Fibroblast of lung (primary cell): ENCODE measurements at regions not wholly inside any gene's neighbourhood (a gene's known extent, or its start where the extent isn't known, plus 50 kb on each side); places are given as distances from the start of the nearest gene placed in this dataset.
"Not testable (repeated sequence)": the region's sequence is repeated elsewhere in the genome, so short reads cannot be mapped to it uniquely, and the experiment has no call there.

Source experiments
- DNase-seq, 2 donors: peaks; one replicate each; pipeline versions ENCODE4 v3.0.0 to v3.0.0-alpha.2; 2010; ENCODE audit warnings: low read depth in 2 of 2
- H2AFZ ChIP-seq: 2 replicates; pipeline ENCODE4 v1.5.1; 2012; ENCODE audit warnings: low read length, control low read depth, inconsistent platforms
- H3K27ac ChIP-seq: 2 replicates; pipeline ENCODE4 v1.5.1; 2011; ENCODE audit warnings: low read length, control low read depth; ENCODE audit not compliant: insufficient read depth
- H3K27me3 ChIP-seq: 2 replicates; pipeline ENCODE4 v1.5.1; 2011; ENCODE audit warnings: mild to moderate bottlenecking, low read length; ENCODE audit not compliant: control insufficient read depth, insufficient read depth
- H3K36me3 ChIP-seq: 2 replicates; pipeline ENCODE4 v1.5.1; 2011; ENCODE audit warnings: low read length; ENCODE audit not compliant: control insufficient read depth, insufficient read depth
- H3K4me1 ChIP-seq: 2 replicates; pipeline ENCODE4 v1.5.1; 2011; ENCODE audit warnings: low read length; ENCODE audit not compliant: control insufficient read depth, insufficient read depth; ENCODE audit errors: extremely low read depth
- H3K4me2 ChIP-seq: 2 replicates; pipeline ENCODE4 v1.5.1; 2011; ENCODE audit warnings: low read length, control low read depth; ENCODE audit not compliant: insufficient read depth; ENCODE audit errors: extremely low read depth
- H3K4me3 ChIP-seq, 4 experiments: fragments of 200-600 bp in 1 of 4; sonication (generic) in 1 of 4; replicated peaks in 1 of 4; 2 replicates each; pipeline ENCODE4 v1.5.1; 2011 to 2016; ENCODE audit warnings: low read length in 4 of 4, low read depth in 3 of 4, mild to moderate bottlenecking in 3 of 4, control low read depth in 2 of 4, inconsistent platforms in 1 of 4, mixed read lengths in 1 of 4; ENCODE audit not compliant: insufficient read depth in 1 of 4; ENCODE audit errors: control extremely low read depth in 1 of 4
- H3K79me2 ChIP-seq: 2 replicates; pipeline ENCODE4 v1.5.1; 2012; ENCODE audit warnings: mild to moderate bottlenecking, low read length, inconsistent platforms; ENCODE audit not compliant: control insufficient read depth, insufficient read depth
- H3K9ac ChIP-seq: 2 replicates; pipeline ENCODE4 v1.5.1; 2011; ENCODE audit warnings: mild to moderate bottlenecking, low read length, control low read depth; ENCODE audit not compliant: insufficient read depth
- H3K9me3 ChIP-seq: 2 replicates; pipeline ENCODE4 v1.5.1; 2012; ENCODE audit warnings: low read depth, low read length; ENCODE audit not compliant: control insufficient read depth, insufficient read depth
- H4K20me1 ChIP-seq: 2 replicates; pipeline ENCODE4 v1.5.1; 2011; ENCODE audit warnings: low read length; ENCODE audit not compliant: control insufficient read depth, insufficient read depth; ENCODE audit errors: extremely low read depth
- EZH2 ChIP-seq: IDR thresholded peaks from 2 replicates; pipeline ENCODE4 v1.5.1; 2012; ENCODE audit warnings: low read length, control low read depth, mild to moderate bottlenecking; ENCODE audit errors: missing control alignments
- TF ChIP-seq, protein P1 (sequence below), 2 donors: IDR thresholded peaks in 1 of 2; conservative IDR thresholded peaks in 1 of 2; 1 replicate in 1 of 2; 2 replicates in 1 of 2; pipeline ENCODE4 v1.5.1; 2011 to 2012; ENCODE audit warnings: low read length in 2 of 2, control low read depth in 1 of 2, inconsistent platforms in 1 of 2, low read depth in 1 of 2, mild to moderate bottlenecking in 1 of 2

DNA sequence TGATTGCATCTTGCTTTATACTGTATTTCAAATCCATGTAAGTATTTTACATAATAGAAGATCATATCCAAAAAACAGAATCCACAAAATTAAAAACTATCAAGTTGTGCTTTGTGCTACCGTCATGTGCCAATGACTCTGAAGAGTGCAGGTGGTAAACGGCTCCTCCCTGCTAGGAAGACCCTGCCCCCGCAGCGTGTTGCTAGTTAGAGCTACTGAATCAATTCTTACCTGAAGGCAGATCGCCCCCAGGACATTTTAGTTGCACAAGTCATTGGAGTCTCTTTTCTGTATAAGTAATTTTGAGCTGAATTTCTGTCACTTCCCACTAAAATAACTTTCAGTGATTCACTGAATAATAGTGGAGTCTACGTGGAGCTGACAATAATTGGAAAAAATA, 599.5 kb upstream of the ZFP42 start:
- Histone ChIP-seq H3K79me2 (no peaks in the 10 kb centered on the region), H3K36me3 (no peaks in the 10 kb centered on the region), H3K4me2 (no peak overlapping the region), H2AFZ (no peak overlapping the region), H3K4me3 (no peak overlapping the region), H4K20me1 (no peaks in the 10 kb centered on the region), H3K9ac (no peak overlapping the region), H3K27ac (no peak overlapping the region), H3K9me3 (no peaks in the 10 kb centered on the region), H3K4me1 (no peaks in the 10 kb centered on the region), H3K27me3 (no peaks in the 10 kb centered on the region)
- TF ChIP-seq, protein P1, sequence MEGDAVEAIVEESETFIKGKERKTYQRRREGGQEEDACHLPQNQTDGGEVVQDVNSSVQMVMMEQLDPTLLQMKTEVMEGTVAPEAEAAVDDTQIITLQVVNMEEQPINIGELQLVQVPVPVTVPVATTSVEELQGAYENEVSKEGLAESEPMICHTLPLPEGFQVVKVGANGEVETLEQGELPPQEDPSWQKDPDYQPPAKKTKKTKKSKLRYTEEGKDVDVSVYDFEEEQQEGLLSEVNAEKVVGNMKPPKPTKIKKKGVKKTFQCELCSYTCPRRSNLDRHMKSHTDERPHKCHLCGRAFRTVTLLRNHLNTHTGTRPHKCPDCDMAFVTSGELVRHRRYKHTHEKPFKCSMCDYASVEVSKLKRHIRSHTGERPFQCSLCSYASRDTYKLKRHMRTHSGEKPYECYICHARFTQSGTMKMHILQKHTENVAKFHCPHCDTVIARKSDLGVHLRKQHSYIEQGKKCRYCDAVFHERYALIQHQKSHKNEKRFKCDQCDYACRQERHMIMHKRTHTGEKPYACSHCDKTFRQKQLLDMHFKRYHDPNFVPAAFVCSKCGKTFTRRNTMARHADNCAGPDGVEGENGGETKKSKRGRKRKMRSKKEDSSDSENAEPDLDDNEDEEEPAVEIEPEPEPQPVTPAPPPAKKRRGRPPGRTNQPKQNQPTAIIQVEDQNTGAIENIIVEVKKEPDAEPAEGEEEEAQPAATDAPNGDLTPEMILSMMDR (conservative IDR thresholded peaks at IDR 0.05 in 1 of 2, IDR thresholded peaks at IDR 0.05 in 1 of 2; ENCODE audit: low read depth in 1 of 2, low read length in 2 of 2): no peak
- TF ChIP-seq EZH2: no peak
- DNase-seq: no peak

DNA sequence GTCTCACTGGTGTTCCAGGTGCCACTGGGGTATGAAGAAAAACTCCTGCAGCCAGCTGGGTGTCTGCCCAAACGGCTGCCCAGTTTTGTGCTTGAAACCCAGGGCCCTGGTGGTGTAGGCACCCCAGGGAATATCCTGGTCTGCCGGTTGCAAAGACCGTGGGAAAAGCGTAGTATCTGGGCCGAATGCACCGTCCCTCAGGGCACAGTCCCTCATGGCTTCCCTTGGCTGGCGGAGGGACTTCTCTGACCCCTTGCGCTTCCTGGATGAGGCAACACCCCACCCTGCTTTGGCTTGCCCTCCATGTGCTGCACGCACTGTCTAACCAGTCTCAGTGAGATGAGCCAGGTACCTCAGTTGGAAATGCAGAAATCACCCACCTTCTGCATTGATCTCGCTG, 587.1 kb upstream of the ZFP42 start:
- not testable (repeated sequence) for H3K9ac ChIP-seq, H3K9me3 ChIP-seq, H3K27ac ChIP-seq, H4K20me1 ChIP-seq, H3K4me3 ChIP-seq, H3K4me2 ChIP-seq, H3K36me3 ChIP-seq, H2AFZ ChIP-seq, DNase-seq, H3K27me3 ChIP-seq, H3K4me1 ChIP-seq, H3K79me2 ChIP-seq

DNA sequence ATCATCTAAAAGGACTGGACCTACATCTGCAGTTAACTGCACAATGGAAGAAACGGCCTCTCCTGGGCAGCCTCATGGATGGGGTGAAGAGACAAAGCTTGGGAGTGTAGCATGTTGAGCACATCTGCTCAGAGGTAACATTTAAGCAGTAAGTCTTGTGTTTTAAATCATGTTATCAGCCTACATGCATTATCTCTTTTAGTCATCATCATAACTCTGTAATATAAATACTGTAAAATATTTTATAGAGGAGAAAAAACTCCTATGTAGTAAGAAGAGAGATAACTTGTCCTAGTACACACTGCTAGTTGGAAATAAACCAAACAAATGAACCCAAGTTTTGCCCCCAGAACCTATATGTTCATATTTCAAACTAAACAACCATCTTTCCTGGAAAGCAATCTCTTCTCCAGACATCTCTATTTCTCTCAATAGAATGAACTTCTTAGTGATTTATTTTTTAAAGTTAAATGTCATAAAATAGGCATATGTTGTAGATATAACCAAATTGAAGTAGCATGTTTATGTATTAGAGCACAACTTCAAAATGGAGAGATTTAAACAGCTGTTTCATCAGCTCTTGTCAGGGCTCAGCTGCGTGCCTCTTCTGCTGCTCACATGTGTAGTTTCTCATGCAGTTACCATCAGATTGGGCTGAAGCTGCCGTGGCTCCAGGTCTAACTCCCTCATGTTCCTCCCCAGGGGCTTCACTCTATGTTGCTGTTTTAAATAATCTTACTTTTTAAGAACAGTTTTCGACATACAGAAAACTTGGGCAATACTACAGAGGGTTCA, 581.8 kb upstream of the ZFP42 start:
- no peak overlapping the region for H2AFZ ChIP-seq
- DNase-seq: no peak
- no peaks in the 10 kb centered on the region for H3K4me1 ChIP-seq
- no peak overlapping the region for H3K27ac ChIP-seq
- no peaks in the 10 kb centered on the region for H3K9me3 ChIP-seq
- no peak overlapping the region for H3K4me3 ChIP-seq
- H3K9ac ChIP-seq: no peak overlapping the region
- no peaks in the 10 kb centered on the region for H3K27me3 ChIP-seq
- H3K36me3 ChIP-seq: no peaks in the 10 kb centered on the region
- no peaks in the 10 kb centered on the region for H3K79me2 ChIP-seq
- H4K20me1 ChIP-seq: no peaks in the 10 kb centered on the region
- no peak overlapping the region for H3K4me2 ChIP-seq
- TF ChIP-seq, protein P1 (conservative IDR thresholded peaks at IDR 0.05 in 1 of 2, IDR thresholded peaks at IDR 0.05 in 1 of 2; ENCODE audit: low read depth in 1 of 2, low read length in 2 of 2): no peak
- no peak for TF ChIP-seq EZH2
